ENCODE measurements at regions not wholly inside any gene's neighbourhood (a gene's known extent, or its start where the extent isn't known, plus 50 kb on each side); places are given as distances from the start of the nearest gene placed in this dataset.

GRCh38 chr1:221812905-221813597, 71.2 kb upstream of the DUSP10 start:
- WGBS, 2 donors: 86 to 88% methylated on average over 8 of the region's 8 CpGs
- peaks cover 0 to 9% (median 0%) of the 10 kb centered on the region in 5 donors for H3K4me1 ChIP-seq (ENCODE audit: control insufficient read depth in 5 of 5, insufficient read depth in 5 of 5, low read length in 5 of 5)
- H3K27me3 ChIP-seq (ENCODE audit: control insufficient read depth in 3 of 3, insufficient read depth in 3 of 3, low read length in 2 of 3): no peaks in the 10 kb centered on the region
- no peaks in the 10 kb centered on the region for H3K9me3 ChIP-seq (ENCODE audit: control insufficient read depth in 4 of 4, insufficient read depth in 3 of 4, low read length in 3 of 4)
- H3K36me3 ChIP-seq (ENCODE audit: control insufficient read depth in 4 of 4, insufficient read depth in 4 of 4, low read length in 4 of 4): no peaks in the 10 kb centered on the region
- no peak overlapping the region for H3K4me3 ChIP-seq
- ATAC-seq (ENCODE audit: insufficient read depth, low FRiP score) (no peak), DNase-seq (no peak)
- no peak for TF ChIP-seq CTCF (IDR thresholded peaks at IDR 0.05; ENCODE audit: control extremely low read depth, extremely low read depth)
- H3K27ac ChIP-seq (ENCODE audit: low read depth in 1 of 2, low read length in 1 of 2): no peak overlapping the region
- H3K9ac ChIP-seq (ENCODE audit: insufficient read depth in 1 of 2, low read length in 2 of 2): no peak overlapping the region

GRCh38 chr1:221812088-221812752, 70.3 kb upstream of the DUSP10 start:
- WGBS, 2 donors: 96 to 97% methylated on average over 2 of the region's 2 CpGs
- DNase-seq (no peak), ATAC-seq (ENCODE audit: insufficient read depth, low FRiP score) (no peak)
- Histone ChIP-seq H3K4me3 (no peak overlapping the region), H3K4me1 (ENCODE audit: control insufficient read depth in 5 of 5, insufficient read depth in 5 of 5, low read length in 5 of 5) (peaks cover 0 to 9% (median 0%) of the 10 kb centered on the region in 5 donors), H3K9me3 (ENCODE audit: control insufficient read depth in 4 of 4, insufficient read depth in 3 of 4, low read length in 3 of 4) (no peaks in the 10 kb centered on the region), H3K9ac (ENCODE audit: insufficient read depth in 1 of 2, low read length in 2 of 2) (no peak overlapping the region), H3K27me3 (ENCODE audit: control insufficient read depth in 3 of 3, insufficient read depth in 3 of 3, low read length in 2 of 3) (no peaks in the 10 kb centered on the region), H3K36me3 (ENCODE audit: control insufficient read depth in 4 of 4, insufficient read depth in 4 of 4, low read length in 4 of 4) (no peaks in the 10 kb centered on the region), H3K27ac (ENCODE audit: low read depth in 1 of 2, low read length in 1 of 2) (no peak overlapping the region)
- no peak for TF ChIP-seq CTCF (IDR thresholded peaks at IDR 0.05; ENCODE audit: control extremely low read depth, extremely low read depth)

- H3K4me3 ChIP-seq: no peak overlapping the region
- DNase-seq: no peak
- no peak for TF ChIP-seq CTCF (IDR thresholded peaks at IDR 0.05; ENCODE audit: control extremely low read depth, extremely low read depth)
- H3K9ac ChIP-seq (ENCODE audit: insufficient read depth in 1 of 2, low read length in 2 of 2): no peak overlapping the region
- H3K36me3 ChIP-seq (ENCODE audit: control insufficient read depth in 4 of 4, insufficient read depth in 4 of 4, low read length in 4 of 4): no peaks in the 10 kb centered on the region
- no peak overlapping the region for H3K27ac ChIP-seq (ENCODE audit: low read depth in 1 of 2, low read length in 1 of 2)
- 69 to 71% methylated on average over 2 of the region's 2 CpGs for WGBS, 2 donors
- no peak for ATAC-seq (ENCODE audit: insufficient read depth, low FRiP score)
- peaks cover 0 to 9% (median 0%) of the 10 kb centered on the region in 5 donors for H3K4me1 ChIP-seq (ENCODE audit: control insufficient read depth in 5 of 5, insufficient read depth in 5 of 5, low read length in 5 of 5)
- H3K9me3 ChIP-seq (ENCODE audit: control insufficient read depth in 4 of 4, insufficient read depth in 3 of 4, low read length in 3 of 4): no peaks in the 10 kb centered on the region
- H3K27me3 ChIP-seq (ENCODE audit: control insufficient read depth in 3 of 3, insufficient read depth in 3 of 3, low read length in 2 of 3): no peaks in the 10 kb centered on the region
Observed at GRCh38 chr1:221810406-221810805, 68.5 kb upstream of the DUSP10 start.

All from lung (tissue), 11 donors.